ENCODE measurements at regions not wholly inside any gene's neighbourhood (a gene's known extent, or its start where the extent isn't known, plus 50 kb on each side); places are given as distances from the start of the nearest gene placed in this dataset.

DNA sequence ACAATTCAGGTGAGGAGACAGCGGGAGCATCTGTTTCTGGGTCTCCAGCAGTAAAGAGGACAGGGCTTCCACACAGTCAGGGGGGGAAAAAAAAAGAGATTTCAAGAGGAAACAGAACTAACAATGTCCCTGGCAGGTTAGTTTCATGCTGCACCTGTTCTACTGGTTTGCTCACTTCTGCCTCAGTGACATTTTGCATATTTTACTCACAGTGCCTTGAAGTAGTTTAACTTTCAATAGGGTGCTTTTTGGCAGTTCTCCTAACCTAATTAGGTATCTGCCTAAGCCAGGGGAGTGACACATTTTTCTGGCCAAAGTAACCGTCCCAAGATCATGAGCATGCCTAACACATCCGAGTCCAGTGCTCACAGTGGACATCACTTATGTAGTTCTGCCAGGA lies 109.0 kb upstream of the ALK start:
- H3K4me3 ChIP-seq (ENCODE audit: low read depth, low read length) = no peak overlapping the region
- TF ChIP-seq, protein P1, sequence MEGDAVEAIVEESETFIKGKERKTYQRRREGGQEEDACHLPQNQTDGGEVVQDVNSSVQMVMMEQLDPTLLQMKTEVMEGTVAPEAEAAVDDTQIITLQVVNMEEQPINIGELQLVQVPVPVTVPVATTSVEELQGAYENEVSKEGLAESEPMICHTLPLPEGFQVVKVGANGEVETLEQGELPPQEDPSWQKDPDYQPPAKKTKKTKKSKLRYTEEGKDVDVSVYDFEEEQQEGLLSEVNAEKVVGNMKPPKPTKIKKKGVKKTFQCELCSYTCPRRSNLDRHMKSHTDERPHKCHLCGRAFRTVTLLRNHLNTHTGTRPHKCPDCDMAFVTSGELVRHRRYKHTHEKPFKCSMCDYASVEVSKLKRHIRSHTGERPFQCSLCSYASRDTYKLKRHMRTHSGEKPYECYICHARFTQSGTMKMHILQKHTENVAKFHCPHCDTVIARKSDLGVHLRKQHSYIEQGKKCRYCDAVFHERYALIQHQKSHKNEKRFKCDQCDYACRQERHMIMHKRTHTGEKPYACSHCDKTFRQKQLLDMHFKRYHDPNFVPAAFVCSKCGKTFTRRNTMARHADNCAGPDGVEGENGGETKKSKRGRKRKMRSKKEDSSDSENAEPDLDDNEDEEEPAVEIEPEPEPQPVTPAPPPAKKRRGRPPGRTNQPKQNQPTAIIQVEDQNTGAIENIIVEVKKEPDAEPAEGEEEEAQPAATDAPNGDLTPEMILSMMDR (conservative IDR thresholded peaks at IDR 0.05; ENCODE audit: low read depth, low read length) = no peak
- DNase-seq (ENCODE audit: low read depth) = no peak

DNA sequence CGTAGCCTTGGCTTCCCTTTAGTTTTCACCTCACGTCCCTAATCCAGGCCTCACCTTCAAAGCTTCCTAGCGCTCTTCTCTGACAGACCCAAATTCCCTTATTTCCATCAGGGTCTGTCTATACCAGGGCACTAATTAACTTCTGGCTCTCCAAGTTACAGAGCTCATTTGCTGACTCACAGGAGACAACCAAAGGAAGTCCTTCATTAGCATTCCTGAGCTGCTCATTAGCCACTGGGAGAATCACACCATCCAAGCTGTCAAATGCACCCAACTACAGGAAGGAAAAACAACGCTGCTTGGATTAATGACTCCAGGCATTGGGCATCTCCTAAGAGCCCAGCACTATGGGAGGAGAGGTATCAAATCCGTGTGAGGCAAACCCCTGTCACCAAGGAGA lies 109.8 kb upstream of the ALK start:
- TF ChIP-seq, protein P1 (conservative IDR thresholded peaks at IDR 0.05; ENCODE audit: low read depth, low read length) = no peak
- DNase-seq (ENCODE audit: low read depth) = peak; percentile 13
- H3K4me3 ChIP-seq (ENCODE audit: low read depth, low read length) = no peak overlapping the region

DNA sequence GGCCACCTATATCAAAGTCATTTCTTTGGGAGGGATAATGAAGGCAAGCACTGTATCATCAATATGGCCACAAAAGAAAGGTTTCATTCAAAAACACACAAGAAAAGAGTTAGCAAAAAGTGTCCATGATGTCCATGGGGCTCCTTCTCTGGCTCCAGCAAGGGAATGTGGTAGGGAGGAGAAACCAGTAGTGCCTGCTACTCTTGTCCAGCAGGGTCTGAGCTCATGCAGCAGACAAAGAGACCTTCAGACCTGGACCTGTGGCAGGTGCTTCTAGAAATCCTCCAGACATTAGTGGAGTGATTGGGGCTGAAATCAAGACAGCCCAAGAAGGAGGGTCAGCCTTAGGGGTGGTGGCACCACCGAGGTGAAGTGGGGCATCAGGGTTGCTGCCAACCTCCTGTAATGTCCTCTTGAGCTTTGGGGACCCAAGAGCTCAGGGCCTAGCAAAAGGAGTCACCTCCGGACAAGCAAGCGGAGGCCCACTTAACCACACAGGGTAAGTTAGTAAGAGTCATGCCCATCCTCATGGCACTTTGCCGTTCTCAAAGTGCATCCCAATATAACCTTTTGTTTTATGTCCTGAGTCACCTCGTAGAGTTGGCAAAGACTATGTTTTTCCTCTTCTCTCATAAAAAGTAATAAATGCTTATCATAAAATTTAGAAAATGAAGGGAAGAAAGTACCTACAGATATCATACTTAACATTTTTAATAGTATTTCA lies 112.6 kb upstream of the YPEL5 start:
- TF ChIP-seq, protein P1 (conservative IDR thresholded peaks at IDR 0.05; ENCODE audit: low read depth, low read length) = no peak
- no peak overlapping the region for H3K4me3 ChIP-seq (ENCODE audit: low read depth, low read length)
- no peak for DNase-seq (ENCODE audit: low read depth)

DNA sequence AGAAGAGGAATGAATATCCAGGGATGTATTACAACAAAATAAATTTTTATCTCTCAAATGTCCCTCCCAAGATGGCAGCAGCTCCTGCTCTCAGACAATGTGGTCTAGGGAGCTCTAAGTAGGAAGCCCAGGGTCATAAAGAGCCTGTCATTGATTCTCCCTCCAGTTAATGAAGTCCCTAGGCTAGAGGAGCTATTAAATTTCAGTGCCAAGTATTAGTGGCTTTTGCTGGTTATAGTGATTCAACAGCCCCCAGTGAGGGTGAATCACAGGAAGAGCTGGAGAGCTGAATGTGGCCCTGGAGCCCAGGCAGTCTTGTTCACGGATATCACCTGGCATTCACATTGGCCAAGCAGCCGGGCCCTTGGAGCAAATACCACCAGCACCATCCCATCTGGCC lies 109.8 kb upstream of the YPEL5 start:
- H3K4me3 ChIP-seq (ENCODE audit: low read depth, low read length) = no peak overlapping the region
- TF ChIP-seq, protein P1 (conservative IDR thresholded peaks at IDR 0.05; ENCODE audit: low read depth, low read length) = no peak
- DNase-seq (ENCODE audit: low read depth) = no peak

DNA sequence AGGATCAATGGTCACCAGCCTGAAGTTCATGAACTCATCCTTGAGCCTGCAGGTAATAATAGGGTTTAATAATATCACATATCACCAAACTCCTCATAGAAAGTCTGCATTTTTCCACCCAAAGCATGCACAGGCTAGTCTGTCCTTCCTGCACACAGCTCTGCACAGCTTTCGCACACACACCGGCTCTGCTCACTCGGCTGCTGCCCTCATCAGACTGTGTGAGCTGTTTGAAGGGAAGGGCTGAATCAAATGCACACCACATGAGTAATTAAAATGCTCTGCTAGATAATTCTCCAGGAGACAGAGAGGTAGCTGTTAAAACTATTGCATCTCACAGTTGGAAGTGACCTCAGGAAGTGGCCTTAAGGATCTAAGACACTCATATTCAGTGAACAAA lies 108.4 kb upstream of the YPEL5 start:
- H3K4me3 ChIP-seq (ENCODE audit: low read depth, low read length) = no peak overlapping the region
- DNase-seq (ENCODE audit: low read depth) = no peak
- TF ChIP-seq, protein P1 (conservative IDR thresholded peaks at IDR 0.05; ENCODE audit: low read depth, low read length) = no peak

DNA sequence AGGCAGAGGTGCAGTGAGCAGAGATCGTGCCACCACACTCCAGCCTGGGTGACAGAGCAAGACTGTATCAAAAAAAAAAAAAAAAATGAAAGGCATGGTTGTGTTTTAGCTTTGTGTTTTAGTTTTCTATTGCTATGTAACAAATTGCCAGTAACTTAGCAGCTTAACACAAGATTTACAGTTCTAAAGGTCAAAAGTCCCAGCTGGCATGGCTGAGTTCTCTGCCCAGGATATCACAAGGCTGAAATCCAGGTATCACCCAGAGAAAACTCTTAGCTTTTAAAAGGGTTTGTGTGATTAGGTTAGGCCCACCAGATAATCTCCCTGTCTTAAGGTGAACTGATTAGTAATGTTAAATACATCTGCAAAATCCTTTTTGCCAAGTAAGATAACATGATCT lies 107.7 kb upstream of the YPEL5 start:
- TF ChIP-seq, protein P1 (conservative IDR thresholded peaks at IDR 0.05; ENCODE audit: low read depth, low read length) = no peak
- DNase-seq (ENCODE audit: low read depth) = no peak

DNA sequence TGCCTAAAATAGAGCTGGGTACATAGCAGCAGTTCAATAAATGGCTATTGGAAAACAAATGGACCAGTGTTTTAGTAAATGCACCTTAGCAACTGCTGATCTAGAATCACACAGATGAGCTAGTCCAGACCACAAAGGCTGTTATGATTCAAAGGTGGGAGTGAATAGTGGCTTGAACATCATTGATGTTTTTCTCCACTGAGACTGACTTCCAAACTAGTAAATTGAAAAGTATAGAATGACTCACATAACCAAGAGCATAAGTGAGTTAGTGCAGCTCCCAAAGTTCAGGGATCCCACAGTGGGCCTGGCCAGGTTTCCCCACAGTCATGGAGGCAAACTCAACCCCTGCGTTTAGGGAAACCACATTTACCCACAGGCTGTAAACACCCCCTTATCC lies 106.7 kb upstream of the YPEL5 start:
- TF ChIP-seq, protein P1 (conservative IDR thresholded peaks at IDR 0.05; ENCODE audit: low read depth, low read length) = no peak
- DNase-seq (ENCODE audit: low read depth) = no peak
- H3K4me3 ChIP-seq (ENCODE audit: low read depth, low read length) = no peak overlapping the region

More for the DNA sequence above, 107.7 kb upstream of the YPEL5 start:
- no peak overlapping the region for H3K4me3 ChIP-seq (ENCODE audit: low read depth, low read length)

All from epithelial cell of proximal tubule (primary cell).